ENCODE measurements at regions not wholly inside any gene's neighbourhood (a gene's known extent, or its start where the extent isn't known, plus 50 kb on each side); places are given as distances from the start of the nearest gene placed in this dataset.

GRCh38 chr6:167726043-167726621 lies 100.6 kb upstream of the AFDN start:
- TF ChIP-seq CTCF (IDR thresholded peaks at IDR 0.05) (no peak), POLR2A (IDR thresholded peaks at IDR 0.05) (no peak)

All from adrenal gland (tissue), 5 donors.